SK-N-MC (cell line): ENCODE measurements at regions not wholly inside any gene's neighbourhood (a gene's known extent, or its start where the extent isn't known, plus 50 kb on each side); places are given as distances from the start of the nearest gene placed in this dataset.
A peak's percentile ranks its signal among the peaks of the same experiment; 100 is the strongest.

Source experiments
- DNase-seq: peaks from one replicate; pipeline ENCODE4 v3.0.0-alpha.2; 2011; ENCODE audit warnings: low read depth, low spot score
- H3K27ac ChIP-seq: fragments of 200-600 bp; sonication (generic); 2 replicates; pipeline ENCODE4 v1.5.1; 2016; ENCODE audit warnings: mixed run types
- H3K36me3 ChIP-seq: fragments of 200-600 bp; sonication (generic); 2 replicates; pipeline ENCODE4 v1.6.1; 2017; ENCODE audit warnings: antibody characterized with exemption, low read length, mixed read lengths; ENCODE audit not compliant: insufficient read depth
- H3K4me3 ChIP-seq: fragments of 200-600 bp; sonication (generic); 2 replicates; pipeline ENCODE4 v1.5.1; 2016
- H3K9ac ChIP-seq: fragments of 200-600 bp; sonication (generic); 2 replicates; pipeline ENCODE4 v1.8.0; 2017; ENCODE audit warnings: mixed run types, mixed read lengths; ENCODE audit not compliant: insufficient read length
- H3K9me3 ChIP-seq: fragments of 200-600 bp; sonication (generic); 2 replicates; pipeline ENCODE4 v1.6.1; 2017; ENCODE audit warnings: low read depth, mild to moderate bottlenecking, antibody characterized with exemption, low read length, moderate library complexity, mixed read lengths
- EZH2 ChIP-seq: fragments of 200-600 bp; sonication (generic); IDR thresholded peaks from one replicate; pipeline ENCODE4 v1.6.1; 2017; ENCODE audit warnings: antibody characterized with exemption
- FOXP2 ChIP-seq: optimal IDR thresholded peaks from 2 replicates; pipeline ENCODE3; 2011; ENCODE audit warnings: mild to moderate bottlenecking, moderate library complexity; ENCODE audit not compliant: insufficient read depth; ENCODE audit errors: extremely low read length, control extremely low read depth
- POLR2AphosphoS5 ChIP-seq: IDR thresholded peaks from 2 replicates; pipeline ENCODE4 v1.6.1; 2012; ENCODE audit warnings: mild to moderate bottlenecking, low read depth, low read length, borderline replicate concordance

GRCh38 chr3:127033171-127033570 lies 50.3 kb downstream of the PLXNA1 start:
- TF ChIP-seq POLR2AphosphoS5, result no peak
- no peak for TF ChIP-seq EZH2
- no peak for TF ChIP-seq FOXP2
- Histone ChIP-seq H3K9me3 (no peaks in the 10 kb centered on the region), H3K27ac (no peak overlapping the region), H3K36me3 (peaks cover 23% of the 10 kb centered on the region; the same call in 1 of the 2 replicates), H3K9ac (no peak overlapping the region), H3K4me3 (no peak overlapping the region)
- DNase-seq, result no peak

DNA sequence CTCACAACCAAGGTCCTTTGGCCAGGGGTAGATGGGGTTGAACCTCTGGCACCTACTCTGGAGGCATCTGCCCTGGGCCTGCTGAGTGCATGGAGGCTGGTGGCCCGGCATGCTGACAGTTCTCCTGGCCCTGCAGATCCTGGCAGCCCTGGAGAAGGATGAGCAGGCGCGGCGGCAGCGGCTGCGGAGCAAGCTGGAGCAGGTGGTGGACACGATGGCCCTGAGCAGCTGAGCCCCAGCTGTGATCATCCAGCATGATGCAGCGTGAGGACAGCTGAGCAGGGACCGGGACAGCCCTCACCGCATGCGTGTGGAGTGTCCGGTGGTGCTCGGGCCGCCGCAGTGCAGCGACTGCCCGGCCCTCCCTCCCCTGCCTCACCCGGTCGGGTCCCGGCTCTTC lies 50.9 kb downstream of the PLXNA1 start:
- Histone ChIP-seq H3K9me3 (no peaks in the 10 kb centered on the region), H3K27ac (no peak overlapping the region), H3K36me3 (peaks cover 21% of the 10 kb centered on the region; the same call in 1 of the 2 replicates), H3K9ac (no peak overlapping the region), H3K4me3 (no peak overlapping the region)
- TF ChIP-seq POLR2AphosphoS5 (no peak), EZH2 (no peak), FOXP2 (no peak)
- no peak for DNase-seq

- Histone ChIP-seq H3K9me3 (no peaks in the 10 kb centered on the region), H3K9ac (peak overlapping the region; percentile 14), H3K36me3 (peaks cover 17% of the 10 kb centered on the region; the same call in 1 of the 2 replicates), H3K27ac (peak overlapping the region; percentile 90), H3K4me3 (no peak overlapping the region)
- DNase-seq, result no peak
- TF ChIP-seq FOXP2 (no peak), EZH2 (no peak), POLR2AphosphoS5 (no peak)
Measured at GRCh38 chr3:127034195-127034989, 51.5 kb downstream of the PLXNA1 start.

DNA sequence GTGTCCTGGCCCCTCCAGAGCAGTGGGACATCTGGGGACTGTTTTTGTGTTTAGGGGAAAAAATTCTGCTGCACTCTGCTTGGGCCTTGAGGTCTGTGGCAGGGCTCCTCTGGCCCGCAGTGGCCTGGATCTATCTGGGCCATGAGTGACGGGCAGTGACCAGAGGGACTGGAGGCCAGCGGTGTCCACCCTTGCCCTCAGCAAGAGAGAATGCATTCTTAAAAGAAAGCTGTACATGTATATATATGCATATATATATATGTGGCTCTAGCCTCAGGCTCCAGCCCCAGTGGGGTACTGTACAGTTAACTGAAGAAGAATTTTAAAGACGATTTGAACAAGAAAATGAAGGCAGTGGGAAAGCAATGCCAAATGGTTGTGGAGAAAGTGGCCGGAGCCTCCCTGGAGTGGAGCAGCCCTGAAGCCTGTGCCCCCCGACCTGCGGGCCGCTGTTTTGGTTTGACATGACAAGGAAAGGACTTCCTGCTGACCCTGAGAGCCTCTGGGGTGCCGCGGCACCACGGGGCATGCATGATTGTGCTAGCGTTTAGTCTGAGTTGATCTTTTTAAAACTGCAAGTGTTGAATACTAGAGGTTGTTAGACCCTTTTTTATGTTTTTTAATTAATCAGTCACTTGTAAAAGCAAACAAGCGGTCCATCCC lies 52.2 kb downstream of the PLXNA1 start:
- no peak for DNase-seq
- peaks cover 10% of the 10 kb centered on the region; the same call in 1 of the 2 replicates for H3K36me3 ChIP-seq
- TF ChIP-seq POLR2AphosphoS5, result no peak
- no peak for TF ChIP-seq FOXP2
- TF ChIP-seq EZH2, result no peak
- no peak overlapping the region for H3K4me3 ChIP-seq
- no peaks in the 10 kb centered on the region for H3K9me3 ChIP-seq
- peak overlapping the region; percentile 22 for H3K9ac ChIP-seq
- H3K27ac ChIP-seq, result peak overlapping the region; percentile 90

- peaks cover 7% of the 10 kb centered on the region; the same call in 1 of the 2 replicates for H3K36me3 ChIP-seq
- no peak overlapping the region for H3K4me3 ChIP-seq
- H3K9ac ChIP-seq, result peak overlapping the region; percentile 22
- TF ChIP-seq FOXP2 (no peak), POLR2AphosphoS5 (no peak), EZH2 (no peak)
- H3K9me3 ChIP-seq, result no peaks in the 10 kb centered on the region
- H3K27ac ChIP-seq, result peak overlapping the region; percentile 90
- no peak for DNase-seq
Measured at GRCh38 chr3:127035677-127036076, 52.8 kb downstream of the PLXNA1 start.

GRCh38 chr3:127036209-127037020 lies 53.5 kb downstream of the PLXNA1 start:
- H3K9ac ChIP-seq, result peak overlapping the region; percentile 21
- peak overlapping the region; percentile 90; the same call in 1 of the 2 replicates for H3K27ac ChIP-seq
- no peak overlapping the region for H3K4me3 ChIP-seq
- TF ChIP-seq POLR2AphosphoS5 (0 out of 2 replicates have a peak, but pooled peaks have one; percentile 14), EZH2 (no peak), FOXP2 (no peak)
- H3K36me3 ChIP-seq, result peaks cover 7% of the 10 kb centered on the region; the same call in 1 of the 2 replicates
- no peaks in the 10 kb centered on the region for H3K9me3 ChIP-seq
- no peak for DNase-seq

DNA sequence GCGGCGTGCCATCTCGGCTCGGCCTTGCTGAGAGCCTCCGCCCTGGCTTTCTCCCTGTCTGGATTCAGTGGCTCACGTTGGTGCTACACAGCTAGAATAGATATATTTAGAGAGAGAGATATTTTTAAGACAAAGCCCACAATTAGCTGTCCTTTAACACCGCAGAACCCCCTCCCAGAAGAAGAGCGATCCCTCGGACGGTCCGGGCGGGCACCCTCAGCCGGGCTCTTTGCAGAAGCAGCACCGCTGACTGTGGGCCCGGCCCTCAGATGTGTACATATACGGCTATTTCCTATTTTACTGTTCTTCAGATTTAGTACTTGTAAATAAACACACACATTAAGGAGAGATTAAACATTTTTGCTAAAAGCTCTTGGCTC lies 54.1 kb downstream of the PLXNA1 start:
- TF ChIP-seq POLR2AphosphoS5 (no peak), EZH2 (no peak), FOXP2 (no peak)

More for the DNA sequence above, 54.1 kb downstream of the PLXNA1 start:
- Histone ChIP-seq H3K9me3 (no peaks in the 10 kb centered on the region), H3K9ac (no peak overlapping the region), H3K4me3 (no peak overlapping the region), H3K36me3 (peaks cover 3% of the 10 kb centered on the region; the same call in 1 of the 2 replicates), H3K27ac (no peak overlapping the region)
- DNase-seq, result no peak
